ENCODE measurements at regions not wholly inside any gene's neighbourhood (a gene's known extent, or its start where the extent isn't known, plus 50 kb on each side); places are given as distances from the start of the nearest gene placed in this dataset.

DNA sequence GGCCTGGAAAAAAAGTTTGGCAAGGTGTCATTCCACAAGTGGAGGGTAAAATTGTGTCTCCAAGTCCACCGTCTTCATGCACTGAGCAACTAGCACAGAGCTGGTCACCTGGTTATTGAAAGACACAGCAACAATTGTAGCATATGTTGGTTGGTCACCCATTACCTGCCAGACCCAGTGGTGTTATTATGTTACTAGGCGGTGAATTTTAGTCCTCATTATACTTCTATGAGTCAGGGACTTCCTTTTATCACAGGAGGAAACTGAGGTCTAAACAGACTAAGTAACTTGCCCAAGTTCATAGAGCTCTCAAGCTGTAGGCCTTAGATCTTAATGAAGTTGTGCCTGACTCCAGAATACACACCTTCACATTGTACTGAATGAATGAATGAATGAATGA, 94.9 kb upstream of the VANGL1 start:
- H3K27me3 ChIP-seq (ENCODE audit: control insufficient read depth in 4 of 4, insufficient read depth in 4 of 4, low read length in 3 of 4) = no peaks in the 10 kb centered on the region
- no peak overlapping the region for H3K9ac ChIP-seq (ENCODE audit: low read depth in 1 of 2, low read length in 2 of 2)
- no peak overlapping the region for H3K27ac ChIP-seq (ENCODE audit: low read depth in 1 of 2, low read length in 2 of 2)
- DNase-seq (ENCODE audit: low spot score) = no peak
- H3K4me1 ChIP-seq (ENCODE audit: control insufficient read depth in 4 of 4, insufficient read depth in 4 of 4, low read length in 3 of 4) = no peaks in the 10 kb centered on the region
- H3K36me3 ChIP-seq (ENCODE audit: control insufficient read depth in 4 of 4, insufficient read depth in 3 of 4, low read depth in 1 of 4, low read length in 3 of 4) = no peaks in the 10 kb centered on the region
- H3K9me3 ChIP-seq (ENCODE audit: control insufficient read depth in 4 of 4, low read length in 3 of 4) = no peaks in the 10 kb centered on the region
- WGBS = 98% methylated on average over 2 of the region's 2 CpGs
- TF ChIP-seq, protein P1, sequence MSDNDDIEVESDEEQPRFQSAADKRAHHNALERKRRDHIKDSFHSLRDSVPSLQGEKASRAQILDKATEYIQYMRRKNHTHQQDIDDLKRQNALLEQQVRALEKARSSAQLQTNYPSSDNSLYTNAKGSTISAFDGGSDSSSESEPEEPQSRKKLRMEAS (IDR thresholded peaks at IDR 0.05) = no peak
- TF ChIP-seq FOXA2 (IDR thresholded peaks at IDR 0.05) (no peak), HNF4G (IDR thresholded peaks at IDR 0.05) (no peak), SP1 (IDR thresholded peaks at IDR 0.05) (no peak), RAD21 (IDR thresholded peaks at IDR 0.05) (no peak)
- TF ChIP-seq, protein P2, sequence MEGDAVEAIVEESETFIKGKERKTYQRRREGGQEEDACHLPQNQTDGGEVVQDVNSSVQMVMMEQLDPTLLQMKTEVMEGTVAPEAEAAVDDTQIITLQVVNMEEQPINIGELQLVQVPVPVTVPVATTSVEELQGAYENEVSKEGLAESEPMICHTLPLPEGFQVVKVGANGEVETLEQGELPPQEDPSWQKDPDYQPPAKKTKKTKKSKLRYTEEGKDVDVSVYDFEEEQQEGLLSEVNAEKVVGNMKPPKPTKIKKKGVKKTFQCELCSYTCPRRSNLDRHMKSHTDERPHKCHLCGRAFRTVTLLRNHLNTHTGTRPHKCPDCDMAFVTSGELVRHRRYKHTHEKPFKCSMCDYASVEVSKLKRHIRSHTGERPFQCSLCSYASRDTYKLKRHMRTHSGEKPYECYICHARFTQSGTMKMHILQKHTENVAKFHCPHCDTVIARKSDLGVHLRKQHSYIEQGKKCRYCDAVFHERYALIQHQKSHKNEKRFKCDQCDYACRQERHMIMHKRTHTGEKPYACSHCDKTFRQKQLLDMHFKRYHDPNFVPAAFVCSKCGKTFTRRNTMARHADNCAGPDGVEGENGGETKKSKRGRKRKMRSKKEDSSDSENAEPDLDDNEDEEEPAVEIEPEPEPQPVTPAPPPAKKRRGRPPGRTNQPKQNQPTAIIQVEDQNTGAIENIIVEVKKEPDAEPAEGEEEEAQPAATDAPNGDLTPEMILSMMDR (IDR thresholded peaks at IDR 0.05; ENCODE audit: low read depth, low read length, missing input control) = no peak
- TF ChIP-seq, protein P3, sequence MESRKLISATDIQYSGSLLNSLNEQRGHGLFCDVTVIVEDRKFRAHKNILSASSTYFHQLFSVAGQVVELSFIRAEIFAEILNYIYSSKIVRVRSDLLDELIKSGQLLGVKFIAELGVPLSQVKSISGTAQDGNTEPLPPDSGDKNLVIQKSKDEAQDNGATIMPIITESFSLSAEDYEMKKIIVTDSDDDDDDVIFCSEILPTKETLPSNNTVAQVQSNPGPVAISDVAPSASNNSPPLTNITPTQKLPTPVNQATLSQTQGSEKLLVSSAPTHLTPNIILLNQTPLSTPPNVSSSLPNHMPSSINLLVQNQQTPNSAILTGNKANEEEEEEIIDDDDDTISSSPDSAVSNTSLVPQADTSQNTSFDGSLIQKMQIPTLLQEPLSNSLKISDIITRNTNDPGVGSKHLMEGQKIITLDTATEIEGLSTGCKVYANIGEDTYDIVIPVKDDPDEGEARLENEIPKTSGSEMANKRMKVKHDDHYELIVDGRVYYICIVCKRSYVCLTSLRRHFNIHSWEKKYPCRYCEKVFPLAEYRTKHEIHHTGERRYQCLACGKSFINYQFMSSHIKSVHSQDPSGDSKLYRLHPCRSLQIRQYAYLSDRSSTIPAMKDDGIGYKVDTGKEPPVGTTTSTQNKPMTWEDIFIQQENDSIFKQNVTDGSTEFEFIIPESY (IDR thresholded peaks at IDR 0.05) = no peak
- no peak overlapping the region for H3K4me3 ChIP-seq (ENCODE audit: low read depth in 1 of 3, low read length in 3 of 3)

DNA sequence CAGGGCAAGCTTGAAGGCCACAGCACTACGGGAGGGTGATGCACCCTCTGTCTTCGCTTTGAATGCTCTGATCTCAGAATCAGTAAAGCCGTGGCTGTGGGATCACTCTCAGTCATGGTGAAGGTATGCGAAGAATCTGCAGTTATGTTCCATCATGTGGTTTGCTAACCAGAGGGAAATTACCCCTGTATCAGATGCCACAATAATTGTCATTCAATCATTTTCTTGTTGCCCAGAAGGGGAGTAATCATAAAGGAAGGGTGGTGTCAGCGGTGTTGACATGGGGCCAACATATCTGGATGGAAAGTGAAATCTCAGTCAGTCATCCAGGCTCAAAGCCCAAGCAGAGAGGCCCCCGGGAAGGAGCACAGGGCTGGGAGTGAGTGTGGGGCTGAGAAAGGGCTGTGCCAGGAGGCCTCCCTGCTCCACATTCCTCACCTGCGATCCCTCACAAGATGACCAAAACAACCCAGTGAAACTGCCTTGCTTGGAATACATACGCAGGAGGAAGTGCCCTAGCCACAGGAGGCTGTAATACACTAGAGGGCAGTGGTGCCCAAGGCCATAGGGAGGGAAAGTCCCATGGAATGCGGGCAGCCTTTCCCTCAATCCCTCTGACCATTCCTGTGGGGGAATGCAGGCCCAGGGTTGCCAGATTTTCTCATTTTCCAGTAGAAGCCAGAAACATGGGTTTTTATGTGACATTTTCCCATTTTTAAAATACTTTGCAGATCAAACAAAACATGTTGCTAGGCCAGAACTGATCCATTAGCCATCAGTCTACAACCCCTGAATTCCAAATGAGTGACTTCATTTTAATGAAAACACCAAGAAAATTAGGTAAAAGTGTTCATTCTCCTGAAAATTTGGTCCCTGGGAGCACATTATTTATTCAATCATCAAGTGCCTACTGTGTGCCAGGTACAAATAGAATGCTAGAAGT, 95.7 kb upstream of the VANGL1 start:
- DNase-seq (ENCODE audit: low spot score) = no peak
- Histone ChIP-seq H3K4me3 (ENCODE audit: low read depth in 1 of 3, low read length in 3 of 3) (no peak overlapping the region), H3K9ac (ENCODE audit: low read depth in 1 of 2, low read length in 2 of 2) (no peak overlapping the region), H3K4me1 (ENCODE audit: control insufficient read depth in 4 of 4, insufficient read depth in 4 of 4, low read length in 3 of 4) (no peaks in the 10 kb centered on the region), H3K27ac (ENCODE audit: low read depth in 1 of 2, low read length in 2 of 2) (no peak overlapping the region), H3K36me3 (ENCODE audit: control insufficient read depth in 4 of 4, insufficient read depth in 3 of 4, low read depth in 1 of 4, low read length in 3 of 4) (no peaks in the 10 kb centered on the region), H3K9me3 (ENCODE audit: control insufficient read depth in 4 of 4, low read length in 3 of 4) (no peaks in the 10 kb centered on the region), H3K27me3 (ENCODE audit: control insufficient read depth in 4 of 4, insufficient read depth in 4 of 4, low read length in 3 of 4) (no peaks in the 10 kb centered on the region)
- TF ChIP-seq HNF4G (IDR thresholded peaks at IDR 0.05) (no peak), EGR1 (IDR thresholded peaks at IDR 0.05; ENCODE audit: low read depth in 2 of 2) (no peak), SP1 (IDR thresholded peaks at IDR 0.05) (no peak), HNF4A (conservative IDR thresholded peaks at IDR 0.05) (no peak), FOXA2 (IDR thresholded peaks at IDR 0.05) (no peak), FOXA1 (IDR thresholded peaks at IDR 0.05) (no peak), GABPA (IDR thresholded peaks at IDR 0.05 in 1 of 2, conservative IDR thresholded peaks at IDR 0.05 in 1 of 2) (no peak), JUND (IDR thresholded peaks at IDR 0.05) (no peak), RAD21 (IDR thresholded peaks at IDR 0.05) (peak; percentile 56 to 70), RXRA (IDR thresholded peaks at IDR 0.05) (no peak), YY1 (IDR thresholded peaks at IDR 0.05) (no peak)
- TF ChIP-seq, protein P4, sequence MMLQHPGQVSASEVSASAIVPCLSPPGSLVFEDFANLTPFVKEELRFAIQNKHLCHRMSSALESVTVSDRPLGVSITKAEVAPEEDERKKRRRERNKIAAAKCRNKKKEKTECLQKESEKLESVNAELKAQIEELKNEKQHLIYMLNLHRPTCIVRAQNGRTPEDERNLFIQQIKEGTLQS (IDR thresholded peaks at IDR 0.05) = no peak
- TF ChIP-seq, protein P5, sequence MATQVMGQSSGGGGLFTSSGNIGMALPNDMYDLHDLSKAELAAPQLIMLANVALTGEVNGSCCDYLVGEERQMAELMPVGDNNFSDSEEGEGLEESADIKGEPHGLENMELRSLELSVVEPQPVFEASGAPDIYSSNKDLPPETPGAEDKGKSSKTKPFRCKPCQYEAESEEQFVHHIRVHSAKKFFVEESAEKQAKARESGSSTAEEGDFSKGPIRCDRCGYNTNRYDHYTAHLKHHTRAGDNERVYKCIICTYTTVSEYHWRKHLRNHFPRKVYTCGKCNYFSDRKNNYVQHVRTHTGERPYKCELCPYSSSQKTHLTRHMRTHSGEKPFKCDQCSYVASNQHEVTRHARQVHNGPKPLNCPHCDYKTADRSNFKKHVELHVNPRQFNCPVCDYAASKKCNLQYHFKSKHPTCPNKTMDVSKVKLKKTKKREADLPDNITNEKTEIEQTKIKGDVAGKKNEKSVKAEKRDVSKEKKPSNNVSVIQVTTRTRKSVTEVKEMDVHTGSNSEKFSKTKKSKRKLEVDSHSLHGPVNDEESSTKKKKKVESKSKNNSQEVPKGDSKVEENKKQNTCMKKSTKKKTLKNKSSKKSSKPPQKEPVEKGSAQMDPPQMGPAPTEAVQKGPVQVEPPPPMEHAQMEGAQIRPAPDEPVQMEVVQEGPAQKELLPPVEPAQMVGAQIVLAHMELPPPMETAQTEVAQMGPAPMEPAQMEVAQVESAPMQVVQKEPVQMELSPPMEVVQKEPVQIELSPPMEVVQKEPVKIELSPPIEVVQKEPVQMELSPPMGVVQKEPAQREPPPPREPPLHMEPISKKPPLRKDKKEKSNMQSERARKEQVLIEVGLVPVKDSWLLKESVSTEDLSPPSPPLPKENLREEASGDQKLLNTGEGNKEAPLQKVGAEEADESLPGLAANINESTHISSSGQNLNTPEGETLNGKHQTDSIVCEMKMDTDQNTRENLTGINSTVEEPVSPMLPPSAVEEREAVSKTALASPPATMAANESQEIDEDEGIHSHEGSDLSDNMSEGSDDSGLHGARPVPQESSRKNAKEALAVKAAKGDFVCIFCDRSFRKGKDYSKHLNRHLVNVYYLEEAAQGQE (IDR thresholded peaks at IDR 0.05) = no peak
- TF ChIP-seq, protein P1 (IDR thresholded peaks at IDR 0.05) = no peak
- TF ChIP-seq, protein P2 (IDR thresholded peaks at IDR 0.05; ENCODE audit: low read depth, low read length, missing input control) = peak; percentile 36
- 55% methylated on average over 9 of the region's 9 CpGs for WGBS

Data from liver (tissue), 8 donors.